Activated CD4-positive, alpha-beta T cell treated with anti-CD3 and anti-CD28 coated beads, Interleukin-2, amount 50 U/mL, for 16 hours (primary cell): ENCODE measurements at regions not wholly inside any gene's neighbourhood (a gene's known extent, or its start where the extent isn't known, plus 50 kb on each side); places are given as distances from the start of the nearest gene placed in this dataset.
"Not testable (repeated sequence)": the region's sequence is repeated elsewhere in the genome, so short reads cannot be mapped to it uniquely, and the experiment has no call there.

Experiments
- DNase-seq: peaks from one replicate; pipeline ENCODE4 v3.0.0-alpha.2; 2020

DNA sequence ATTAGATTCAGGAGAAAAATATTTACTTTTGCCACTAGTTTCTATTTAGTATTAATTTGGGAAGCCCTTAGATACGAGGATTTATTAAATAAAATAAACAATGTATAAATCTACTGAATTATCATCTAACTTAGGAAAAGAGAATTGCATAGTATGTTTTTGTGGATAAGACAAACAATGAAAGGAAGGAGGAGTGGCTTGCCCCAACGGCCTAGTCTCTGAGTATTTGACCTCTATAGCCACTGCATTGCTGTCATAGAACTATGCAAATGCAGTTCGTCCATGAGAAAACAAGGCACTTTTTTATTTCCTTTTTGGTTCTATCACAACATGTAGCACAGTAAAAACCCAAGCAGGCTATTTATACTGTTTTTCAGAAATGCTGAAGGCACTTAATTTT is 321.2 kb upstream of the CCNH start:
- DNase-seq = no peak

DNA sequence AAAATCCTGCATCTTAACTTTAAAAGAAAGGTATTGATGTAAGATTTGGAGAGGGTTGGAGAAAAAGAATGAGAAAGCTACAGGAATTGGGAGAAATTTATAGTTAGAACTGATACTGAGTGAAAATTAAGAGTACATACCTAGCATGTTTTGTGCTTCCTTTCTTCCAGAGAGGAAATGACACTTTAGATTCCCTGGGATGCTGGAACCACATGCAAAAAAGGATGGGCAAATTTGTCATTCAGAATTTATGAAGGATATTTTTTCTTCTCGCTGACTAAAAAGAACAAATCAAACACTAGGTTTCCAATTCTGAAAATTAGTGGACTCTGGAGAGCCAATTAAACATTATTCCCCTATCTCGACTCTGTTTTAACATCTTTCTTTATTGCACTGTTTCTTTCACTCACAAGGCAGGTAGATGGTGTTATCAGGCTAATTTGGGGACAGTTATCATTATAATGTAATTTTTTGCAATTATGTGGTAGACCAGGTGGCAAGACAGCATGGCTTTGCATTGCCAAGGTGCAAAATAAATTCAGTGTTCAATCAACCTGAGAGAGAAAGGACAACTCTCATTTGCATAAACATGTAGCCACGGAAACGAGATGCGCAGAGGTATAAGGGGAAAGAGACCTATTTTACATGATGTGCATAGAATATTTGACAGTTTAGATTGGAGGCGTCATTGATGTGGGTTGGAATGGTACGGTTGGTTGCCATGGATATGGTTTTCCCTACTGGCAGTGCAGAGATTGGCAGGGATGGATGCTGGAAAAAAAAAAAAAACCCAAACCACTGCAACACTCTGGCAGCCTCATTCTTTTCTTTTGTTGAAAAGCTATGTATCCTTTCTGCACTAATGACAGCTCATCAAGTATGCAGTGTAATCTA is 320.4 kb upstream of the CCNH start:
- DNase-seq = no peak

DNA sequence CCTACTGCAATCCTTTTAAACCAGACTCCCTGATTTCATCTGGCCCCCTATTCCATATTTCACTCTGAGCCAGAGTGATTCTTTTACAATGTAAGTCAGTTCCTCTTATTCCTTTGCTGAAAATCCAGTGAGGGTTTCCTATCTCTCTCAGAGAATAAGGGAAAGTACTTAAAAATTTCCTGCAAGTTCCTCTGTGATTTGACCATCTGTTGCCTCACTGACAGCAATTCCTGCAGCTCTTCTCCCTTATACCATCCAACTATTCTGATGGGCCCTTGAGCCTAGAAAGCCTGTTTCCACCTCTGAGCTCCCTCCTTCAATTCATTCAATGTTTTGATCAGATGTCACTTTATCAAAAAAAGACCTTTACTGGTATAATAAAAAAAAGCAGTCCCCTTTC is 317.1 kb upstream of the CCNH start:
- no peak for DNase-seq

DNA sequence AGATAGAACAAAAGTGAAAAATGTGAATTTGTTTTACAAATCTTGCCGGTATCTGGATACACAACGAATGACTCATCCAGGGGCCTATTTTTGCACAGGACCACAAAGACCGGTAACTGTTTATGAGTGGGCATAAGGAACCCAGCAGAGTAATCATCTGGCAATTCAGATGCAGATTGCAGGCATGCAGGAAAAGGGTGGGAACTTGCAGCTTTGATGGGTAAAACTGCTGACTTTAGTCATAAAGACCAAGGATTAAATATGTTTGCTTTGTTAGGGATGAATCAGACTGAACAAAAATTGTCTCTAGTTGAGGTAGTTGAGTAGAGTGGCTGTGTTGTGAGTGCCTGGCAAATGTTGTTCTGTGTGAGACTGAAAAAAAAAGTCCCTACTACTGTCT is 309.6 kb upstream of the CCNH start:
- DNase-seq = no peak

DNA sequence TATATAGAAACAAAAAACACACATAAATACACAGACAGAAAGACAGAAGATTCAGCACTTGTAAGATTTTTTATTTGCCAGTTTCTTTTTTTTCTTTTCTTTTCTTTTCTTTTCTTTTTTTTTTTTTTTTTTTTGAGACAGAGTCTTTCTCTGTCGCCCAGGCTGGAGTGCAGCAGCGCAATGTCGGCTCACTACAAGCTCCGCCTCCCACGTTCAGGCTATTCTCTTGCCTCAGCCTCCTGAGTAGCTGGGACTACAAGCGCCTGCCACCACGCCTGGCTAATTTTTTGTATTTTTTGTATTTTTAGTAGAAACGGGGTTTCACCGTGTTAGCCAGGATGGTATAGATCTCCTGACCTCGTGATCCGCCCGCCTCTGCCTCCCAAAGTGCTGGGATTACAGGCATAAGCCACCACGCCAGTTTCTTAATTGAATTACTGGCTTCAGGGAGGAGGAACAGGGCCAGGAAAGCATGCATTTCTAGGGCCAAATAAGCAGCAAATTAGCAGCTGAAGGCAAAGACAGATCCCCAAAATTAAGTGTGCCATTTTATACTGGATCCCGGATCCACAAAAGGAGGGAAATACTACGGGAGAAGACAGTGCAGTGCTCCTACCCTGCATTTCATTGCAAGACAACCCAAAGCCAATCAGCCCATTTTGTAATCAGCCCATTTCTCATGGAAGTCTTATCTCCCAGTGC is 305.6 kb upstream of the CCNH start:
- not testable (repeated sequence) for DNase-seq

DNA sequence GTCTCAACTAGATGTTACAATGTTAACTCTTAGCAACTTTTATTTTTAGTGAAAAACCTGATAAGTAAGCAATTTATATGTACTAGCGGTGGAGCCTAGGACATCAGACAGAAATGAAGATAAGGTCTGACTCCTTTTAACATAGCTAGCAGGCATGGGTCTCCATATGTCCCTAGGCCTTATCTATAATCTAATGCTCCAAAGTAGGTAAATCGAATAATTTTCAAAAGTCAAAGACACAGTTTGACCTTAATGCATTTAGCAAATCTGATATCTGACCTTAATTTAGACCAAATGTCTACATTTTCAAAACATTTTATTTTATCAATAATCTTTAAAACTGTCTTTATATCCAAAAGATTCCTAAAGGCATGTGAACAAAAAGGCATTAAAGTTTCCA is 305.0 kb upstream of the CCNH start:
- DNase-seq = no peak

DNA sequence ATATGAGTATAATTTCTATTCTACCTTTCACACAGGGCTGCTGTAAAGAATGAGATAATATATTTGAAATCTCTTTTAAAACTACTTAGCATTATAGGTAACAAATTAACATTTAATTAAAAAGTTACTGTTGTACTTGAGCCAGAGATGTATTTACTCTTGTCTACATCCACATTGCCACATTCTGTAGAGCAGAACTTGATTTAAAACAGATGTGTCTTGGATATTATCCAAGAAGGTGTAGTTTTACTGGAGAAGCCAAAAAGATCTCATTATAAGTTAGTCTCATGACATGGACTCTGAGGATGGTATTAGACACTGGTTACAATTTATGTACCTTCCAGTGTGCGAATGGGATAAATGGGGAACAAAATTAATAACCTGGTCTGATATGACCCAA is 293.1 kb upstream of the CCNH start:
- DNase-seq = no peak

DNA sequence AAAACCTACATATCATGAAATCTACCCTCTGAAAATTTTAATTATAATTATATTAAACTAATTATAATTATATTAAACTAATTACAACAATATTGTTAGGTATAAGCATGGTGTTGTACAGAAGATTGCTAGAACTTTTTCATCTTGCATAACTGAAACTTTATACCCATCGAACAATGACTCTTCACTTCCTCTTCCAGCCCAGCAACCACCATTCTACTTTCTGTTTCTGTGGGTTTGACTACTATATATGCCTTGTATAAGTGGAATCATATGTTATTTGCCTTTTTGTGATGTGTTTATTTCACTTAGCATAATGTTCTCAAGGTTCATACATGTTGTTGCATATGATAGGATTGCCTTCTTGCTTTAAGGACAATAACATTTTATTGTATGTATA is 274.2 kb upstream of the CCNH start:
- DNase-seq = peak; percentile 28

DNA sequence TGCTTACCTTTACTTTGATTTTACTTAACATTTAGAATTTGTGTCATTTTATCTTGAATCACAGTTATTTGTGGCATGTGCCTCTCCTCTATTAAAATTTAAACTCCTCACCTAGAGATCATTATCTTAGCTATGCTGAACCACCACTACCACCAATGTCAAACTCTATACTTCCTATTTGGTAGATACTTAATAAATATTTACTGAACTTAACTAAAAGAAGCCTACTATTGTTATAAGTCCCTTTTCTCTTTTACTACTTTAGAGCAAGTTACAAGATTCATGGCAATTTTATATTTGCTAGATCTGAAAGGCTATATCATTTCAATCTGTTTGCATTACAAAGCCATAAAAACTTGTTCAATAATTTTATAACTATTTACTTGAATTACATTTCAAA is 273.3 kb upstream of the CCNH start:
- no peak for DNase-seq

DNA sequence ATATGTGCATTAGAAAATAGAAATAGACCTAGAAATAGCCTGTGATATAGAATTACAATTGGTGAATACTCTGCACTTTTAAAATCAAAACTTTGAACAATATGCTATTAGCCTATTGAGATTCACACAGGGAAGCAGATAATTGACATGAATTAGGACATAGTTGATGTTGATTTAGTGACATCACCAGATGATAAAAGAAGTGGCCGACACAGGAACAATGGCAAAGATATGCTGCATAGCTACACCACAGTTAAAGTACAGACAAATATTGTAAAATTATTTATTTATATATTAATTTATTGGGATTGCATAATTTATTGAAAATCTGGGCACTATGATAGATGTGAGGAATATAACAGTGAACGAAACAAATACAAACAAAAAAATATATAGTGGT is 261.5 kb upstream of the CCNH start:
- no peak for DNase-seq

DNA sequence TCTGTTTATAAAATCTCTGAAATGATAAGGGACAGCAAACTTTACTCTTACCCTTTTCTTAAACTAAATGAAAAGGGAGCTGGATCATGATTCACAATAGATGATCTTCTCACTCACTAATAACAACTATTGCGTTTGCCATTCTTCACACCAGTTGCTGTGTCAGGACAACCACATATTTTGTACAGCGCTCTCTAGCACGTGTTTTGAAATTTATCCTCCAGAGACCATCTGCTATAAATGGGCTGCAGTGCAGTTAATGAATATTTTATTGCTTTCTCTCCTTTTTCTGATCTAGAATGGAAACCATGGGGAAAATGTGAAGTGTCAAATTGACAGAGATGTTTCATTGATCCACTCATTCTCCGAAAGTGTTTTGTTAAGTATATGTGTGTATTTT is 258.4 kb upstream of the CCNH start:
- DNase-seq = no peak

DNA sequence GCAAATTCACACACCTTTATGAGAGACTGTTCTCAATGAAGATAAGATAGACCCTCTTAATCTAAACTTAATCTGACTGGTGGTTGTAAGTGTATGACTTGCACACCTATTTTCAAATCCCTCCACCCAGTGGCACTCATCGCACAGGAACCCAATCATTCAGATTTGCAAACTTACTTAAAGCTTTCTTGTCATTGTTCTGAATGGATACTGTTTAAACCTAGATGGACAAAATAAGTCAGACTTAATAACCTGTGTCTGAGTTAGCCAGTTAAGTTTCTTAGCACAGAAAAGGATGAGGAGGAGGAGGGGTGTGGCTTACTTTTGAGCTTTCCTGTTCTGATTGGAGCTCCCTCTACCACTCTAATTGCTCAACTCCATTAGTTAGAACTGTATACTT is 252.4 kb upstream of the CCNH start:
- no peak for DNase-seq

DNA sequence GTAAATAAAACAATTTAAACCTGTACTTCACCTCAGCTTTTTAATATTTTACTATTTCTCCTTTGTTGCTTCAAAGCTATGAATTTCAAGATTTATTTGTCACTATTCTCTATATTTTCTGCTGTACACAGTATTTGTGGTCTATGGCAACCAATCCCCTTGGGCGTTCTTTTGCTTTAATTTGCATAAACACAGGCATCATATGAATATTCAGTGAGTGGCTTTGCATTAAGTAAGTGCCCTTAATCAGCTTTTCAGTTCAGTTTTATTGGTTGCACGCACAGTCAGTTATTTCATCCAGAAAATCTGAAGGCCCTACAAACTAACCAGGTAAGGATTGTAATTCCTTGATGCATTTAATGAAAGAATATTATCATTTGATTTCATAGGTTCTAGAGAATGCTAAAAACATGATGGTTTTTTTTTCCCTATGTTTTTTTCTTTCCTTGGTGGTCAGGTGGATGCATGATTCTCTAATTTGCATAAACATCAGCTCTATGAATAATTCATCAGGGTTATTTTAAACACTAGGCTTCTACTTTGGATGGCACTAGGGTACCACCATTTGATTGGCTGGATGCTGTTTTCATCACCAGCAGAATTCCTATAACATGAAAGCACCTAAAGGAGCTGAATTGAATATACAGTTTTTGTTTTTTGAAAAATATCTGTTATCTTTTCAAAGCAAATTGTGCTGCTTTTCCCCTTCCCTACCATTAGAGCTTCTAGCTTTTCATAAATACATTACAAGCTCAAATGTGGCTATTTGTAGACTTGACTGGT is 249.2 kb upstream of the CCNH start:
- DNase-seq = no peak

DNA sequence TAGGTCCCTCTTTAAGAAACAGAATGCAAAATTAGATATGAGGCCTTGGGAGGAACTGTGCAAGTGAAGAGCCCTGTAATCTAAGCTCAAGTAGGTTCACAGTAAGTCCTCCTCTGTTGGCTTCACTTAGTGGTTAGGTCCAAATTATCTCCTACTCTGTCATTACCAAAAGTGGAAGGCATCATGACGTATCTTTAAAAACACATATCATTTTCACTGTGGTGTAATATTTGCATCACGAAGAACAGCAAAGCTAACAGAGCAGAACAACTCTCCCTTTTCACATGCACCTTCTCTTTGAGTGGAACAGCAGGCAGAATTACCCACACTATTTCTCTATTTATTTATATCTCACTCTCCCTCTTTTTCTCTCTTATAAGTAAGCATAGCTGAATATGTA is 240.5 kb upstream of the CCNH start:
- no peak for DNase-seq

DNA sequence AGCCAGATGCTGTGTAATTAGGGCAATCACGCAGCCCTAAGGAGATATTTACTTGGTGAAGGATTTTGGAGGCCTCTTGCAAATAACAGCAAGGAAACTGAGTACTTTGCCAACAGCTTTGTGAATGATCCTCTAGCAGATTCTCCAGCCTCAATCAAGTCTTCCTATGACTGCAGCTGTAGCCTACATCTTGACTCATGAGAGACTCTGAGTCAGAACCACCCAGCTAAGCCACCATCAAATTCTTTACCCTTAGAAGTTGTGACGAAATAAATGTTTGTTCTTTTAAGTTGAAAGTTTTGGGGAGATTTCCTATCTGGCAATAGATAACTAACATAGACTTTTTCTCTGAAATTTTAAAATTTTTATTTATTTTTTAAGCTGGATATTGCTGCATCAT is 237.6 kb upstream of the CCNH start:
- no peak for DNase-seq

DNA sequence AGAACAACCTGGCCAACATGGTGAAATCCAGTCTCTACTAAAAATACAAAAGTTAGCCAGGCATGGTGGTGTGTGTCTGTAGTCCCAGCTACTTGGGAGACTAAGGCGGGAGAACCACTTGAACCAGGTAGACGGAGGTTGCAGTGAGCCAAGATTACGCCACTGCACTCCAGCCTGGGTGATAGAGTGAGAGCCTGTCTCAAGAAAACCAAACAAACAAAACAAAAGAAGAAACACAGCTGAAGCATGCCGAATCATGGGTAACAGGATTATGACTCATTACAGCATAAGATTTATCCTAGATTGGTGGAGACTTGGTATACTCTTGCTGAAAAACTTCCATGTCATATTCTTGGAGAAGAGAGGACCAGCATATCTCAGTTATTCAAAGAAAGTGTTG is 236.7 kb upstream of the CCNH start:
- no peak for DNase-seq

DNA sequence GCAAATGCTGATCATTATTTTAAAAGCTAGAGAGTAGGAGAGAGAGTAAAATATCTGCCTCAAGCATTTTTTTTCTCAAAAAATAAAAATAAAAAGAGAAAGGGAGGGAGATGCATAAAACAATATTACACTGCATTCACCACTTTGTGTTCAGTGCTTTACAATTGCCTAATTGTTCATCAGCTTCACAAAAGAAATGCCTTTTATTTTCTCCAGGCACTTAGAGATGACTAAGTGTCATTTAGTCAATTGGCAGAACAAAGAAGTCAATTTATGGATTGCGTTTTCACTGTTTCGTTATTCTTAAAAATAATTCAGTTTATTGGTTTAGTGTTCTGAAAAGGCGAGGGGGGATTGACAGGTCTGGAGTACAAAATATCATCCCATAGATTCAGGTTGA is 232.5 kb upstream of the CCNH start:
- DNase-seq = no peak

DNA sequence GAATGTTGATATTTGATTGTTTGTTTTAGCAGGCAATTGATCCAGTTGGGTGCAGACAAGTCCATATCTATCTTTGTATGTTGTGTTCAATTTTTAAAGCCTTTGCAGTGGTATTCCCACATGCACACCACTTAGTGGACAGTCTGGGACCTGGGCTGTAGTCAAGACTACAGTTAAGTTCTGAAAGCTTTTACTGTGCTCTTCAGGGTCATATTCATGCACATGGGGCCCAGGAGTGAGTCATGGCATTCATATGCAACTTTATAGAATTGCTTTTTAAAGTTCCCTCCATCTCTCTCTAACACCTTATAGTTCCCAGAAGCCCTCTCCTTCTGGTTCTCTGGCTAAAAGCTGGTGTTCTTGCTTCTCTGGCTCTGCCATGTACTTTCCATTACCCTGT is 228.2 kb upstream of the CCNH start:
- DNase-seq = no peak

DNA sequence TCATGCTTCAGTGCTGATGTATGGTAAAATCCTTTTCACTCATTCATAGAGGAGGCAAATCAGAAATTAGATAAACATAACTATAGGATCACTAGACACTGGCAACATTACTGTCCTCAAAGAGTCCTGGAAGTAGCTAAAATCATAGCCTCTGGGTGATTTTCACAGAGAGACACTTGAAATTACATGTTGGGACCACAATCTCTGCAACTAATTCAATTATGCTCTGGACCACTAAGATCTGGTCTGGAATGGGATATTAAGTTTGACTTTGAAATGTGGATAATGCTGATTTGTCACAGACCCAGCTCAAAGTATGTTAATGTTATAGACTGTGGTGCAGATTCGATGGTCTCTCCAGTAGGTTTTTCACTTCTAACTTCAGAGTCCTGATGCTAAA is 214.6 kb upstream of the CCNH start:
- no peak for DNase-seq

DNA sequence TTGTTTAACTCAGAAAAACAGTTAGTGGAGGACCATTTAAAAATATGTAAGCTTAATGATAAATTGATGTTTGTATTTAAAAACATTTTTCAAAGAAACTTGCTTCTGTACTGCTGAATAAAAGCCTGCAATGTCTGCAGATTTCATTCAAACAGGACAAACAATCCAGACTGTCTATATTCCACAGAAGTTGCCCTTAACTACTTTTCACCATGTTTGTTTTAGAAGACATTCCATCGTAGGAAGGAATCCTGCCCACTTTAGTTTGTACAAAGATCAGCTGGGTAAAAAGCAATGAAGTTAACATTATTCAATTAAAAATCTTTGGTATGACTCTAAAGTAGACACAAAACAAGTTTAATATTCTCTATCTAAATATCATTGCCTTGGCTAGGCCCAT is 195.7 kb upstream of the CCNH start:
- no peak for DNase-seq

DNA sequence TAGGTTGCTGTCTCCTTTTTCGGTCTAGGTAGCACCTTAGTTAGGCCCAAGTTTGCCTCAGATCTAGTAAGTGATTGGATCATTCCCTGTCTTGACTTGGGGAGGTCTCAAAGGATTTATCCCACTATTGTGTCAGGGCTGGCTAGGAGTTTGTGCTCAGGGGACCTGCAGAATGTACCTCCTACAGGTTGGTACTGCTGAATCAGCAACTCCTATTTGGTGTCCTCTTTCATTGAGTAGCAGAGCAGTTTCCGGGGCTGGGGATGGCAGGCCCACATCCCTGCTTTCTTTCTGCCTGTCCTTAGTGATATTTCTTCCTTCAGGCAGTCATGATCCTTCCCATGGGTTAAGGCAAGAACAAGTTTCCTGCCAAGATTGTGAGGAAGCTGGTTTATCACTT is 192.9 kb upstream of the CCNH start:
- no peak for DNase-seq

DNA sequence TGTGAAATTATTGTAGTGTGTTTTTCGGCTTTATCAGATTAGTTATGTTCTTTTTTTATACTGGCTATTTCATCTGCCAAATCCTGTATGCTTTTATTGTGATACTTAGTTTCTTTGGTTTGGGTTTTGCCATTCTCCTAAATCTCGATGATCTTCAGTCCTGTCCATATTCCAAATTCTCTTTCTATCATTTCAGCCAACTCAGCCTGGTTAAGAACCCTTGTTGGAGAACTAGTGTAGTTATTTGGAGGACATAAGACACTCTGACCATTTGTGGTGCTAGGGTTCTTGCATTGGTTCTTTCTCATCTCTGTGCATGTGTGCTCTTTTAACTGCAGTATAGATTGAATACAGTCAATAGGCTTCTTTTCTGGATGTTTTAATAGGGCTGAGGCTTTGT is 187.0 kb upstream of the CCNH start:
- no peak for DNase-seq

DNA sequence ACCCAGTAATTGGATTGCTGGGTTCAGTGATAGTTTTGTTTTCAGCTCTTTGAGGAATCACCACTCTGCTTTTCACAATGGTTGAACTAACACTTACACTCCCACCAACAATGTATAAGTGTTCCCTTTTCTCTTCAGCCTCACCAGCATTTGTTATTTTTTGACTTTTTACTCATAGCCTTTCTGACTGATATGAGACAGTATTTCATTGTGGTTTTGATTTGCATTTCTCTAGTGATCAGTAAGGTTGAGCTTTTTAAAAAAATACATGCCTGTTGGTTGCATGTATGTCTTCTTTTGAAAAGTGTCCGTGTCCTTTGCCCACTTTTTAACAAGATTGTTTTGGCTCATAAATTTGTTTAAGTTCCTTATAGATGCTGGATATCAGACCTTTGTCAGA is 185.7 kb upstream of the CCNH start:
- no peak for DNase-seq

DNA sequence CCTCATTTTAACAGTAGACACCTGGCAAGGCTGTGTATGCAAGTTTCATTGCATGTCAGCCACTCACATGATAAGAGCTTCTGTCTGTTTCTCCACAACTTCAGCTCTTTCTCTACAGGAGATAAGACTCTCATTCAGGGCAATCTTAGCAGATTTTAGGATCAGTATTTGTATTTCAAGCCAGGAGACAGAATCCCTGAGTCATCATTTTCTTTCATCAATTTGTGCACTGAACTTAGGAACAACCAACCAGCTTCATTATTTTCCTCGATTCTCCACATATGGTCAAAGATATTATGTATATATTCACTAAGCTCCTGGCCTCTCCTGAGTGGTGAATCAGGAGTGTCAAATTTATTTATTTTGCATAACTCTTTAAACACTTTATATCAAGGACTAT is 181.8 kb upstream of the CCNH start:
- no peak for DNase-seq
